SK-N-SH (cell line): ENCODE measurements at regions not wholly inside any gene's neighbourhood (a gene's known extent, or its start where the extent isn't known, plus 50 kb on each side); places are given as distances from the start of the nearest gene placed in this dataset.

ENCODE experiments used
- CTCF ChIA-PET: fragments of 300-600, 350-600 bp; formaldehyde crosslinking; extraction: SDS; loops from one replicate; lab custom pipeline; 2021; lab: Yijun Ruan, JAX
- POLR2A ChIA-PET: fragments of 350-600 bp; sonication (Branson Sonifier 250); formaldehyde crosslinking; extraction: SDS; loops from one replicate; lab custom pipeline; 2020; ENCODE audit warnings: antibody characterized with exemption, inconsistent platforms; lab: Yijun Ruan, JAX
- DNase-seq: peaks from one replicate; pipeline ENCODE4 v3.0.0; 2012
- H2AFZ ChIP-seq: fragments of 200-600 bp; sonication (generic); 2 replicates; pipeline ENCODE4 v1.8.1; 2016; ENCODE audit warnings: antibody characterized with exemption, mild to moderate bottlenecking, low read depth
- H3F3A ChIP-seq: fragments of 200-600 bp; sonication (generic); replicated peaks from 2 replicates; pipeline ENCODE3; 2016; ENCODE audit warnings: antibody characterized with exemption, mild to moderate bottlenecking; ENCODE audit not compliant: insufficient read depth
- H3K27ac ChIP-seq, 2 experiments: fragments of 200-500 bp in 1 of 2; fragments of 200-600 bp in 1 of 2; sonication (Bioruptor generic) in 1 of 2; sonication (generic), shearing (Covaris generic) in 1 of 2; 2 replicates each; pipeline versions ENCODE4 v1.5.1 to v1.6.1; 2014 to 2016; ENCODE audit warnings: low read depth in 2 of 2, inconsistent platforms in 1 of 2, low read length in 1 of 2, mild to moderate bottlenecking in 1 of 2, mixed read lengths in 1 of 2
- H3K27me3 ChIP-seq: fragments of 200-600 bp; sonication (generic), shearing (Covaris generic); 2 replicates; pipeline ENCODE4 v1.6.1; 2016; ENCODE audit warnings: mixed run types; ENCODE audit not compliant: insufficient read depth
- H3K36me3 ChIP-seq, 2 experiments: fragments of 200-500 bp in 1 of 2; fragments of 200-600 bp in 1 of 2; sonication (Bioruptor generic) in 1 of 2; sonication (generic) in 1 of 2; replicated peaks in 1 of 2; 2 replicates each; pipeline versions ENCODE3 to v1.5.1; 2014 to 2016; ENCODE audit warnings: low read length in 1 of 2, mild to moderate bottlenecking in 1 of 2; ENCODE audit not compliant: insufficient read depth in 2 of 2, control insufficient read depth in 1 of 2
- H3K4me1 ChIP-seq, 2 experiments: fragments of 200-500 bp in 1 of 2; fragments of 200-600 bp in 1 of 2; sonication (Bioruptor generic) in 1 of 2; sonication (generic), shearing (Covaris generic) in 1 of 2; 2 replicates each; pipeline versions ENCODE4 v1.5.1 to v1.6.1; 2014 to 2016; ENCODE audit warnings: low read depth in 1 of 2, low read length in 1 of 2, mixed run types in 1 of 2; ENCODE audit not compliant: insufficient read depth in 2 of 2, control insufficient read depth in 1 of 2
- H3K4me2 ChIP-seq: fragments of 200-600 bp; sonication (generic), shearing (Covaris generic); 2 replicates; pipeline ENCODE4 v1.6.1; 2017; ENCODE audit warnings: mixed run types
- H3K4me3 ChIP-seq, 2 experiments: fragments of 200-500 bp in 1 of 2; fragments of 200-600 bp in 1 of 2; sonication (Bioruptor generic) in 1 of 2; sonication (generic), shearing (Covaris generic) in 1 of 2; 2 replicates each; pipeline versions ENCODE4 v1.5.1 to v1.8.1; 2014 to 2016; ENCODE audit warnings: low read depth in 2 of 2, inconsistent platforms in 1 of 2, low read length in 1 of 2, mild to moderate bottlenecking in 1 of 2, mixed read lengths in 1 of 2, moderate library complexity in 1 of 2
- H3K79me2 ChIP-seq: fragments of 200-600 bp; sonication (generic); 2 replicates; pipeline ENCODE4 v1.8.1; 2017; ENCODE audit warnings: mild to moderate bottlenecking; ENCODE audit not compliant: insufficient read depth
- H3K9ac ChIP-seq: fragments of 200-600 bp; sonication (generic); 2 replicates; pipeline ENCODE4 v1.6.1; 2017; ENCODE audit warnings: mixed run types
- H3K9me2 ChIP-seq: fragments of 200-600 bp; sonication (generic); 2 replicates; pipeline ENCODE4 v1.6.1; 2017; ENCODE audit warnings: mixed run types
- H3K9me3 ChIP-seq: fragments of 200-600 bp; sonication (generic); 2 replicates; pipeline ENCODE4 v1.6.1; 2017; ENCODE audit warnings: mixed run types, mild to moderate bottlenecking, moderate library complexity
- H4K20me1 ChIP-seq: fragments of 200-600 bp; sonication (generic); 2 replicates; pipeline ENCODE4 v1.6.1; 2017; ENCODE audit warnings: mild to moderate bottlenecking, mixed run types; ENCODE audit not compliant: insufficient read depth
- ELF1 ChIP-seq: IDR thresholded peaks from 2 replicates; pipeline ENCODE4 v1.4.0; 2012
- EP300 ChIP-seq, 2 experiments: IDR thresholded peaks; 2 replicates each; pipeline versions ENCODE4 v1.4.0 to v1.6.1; 2012; ENCODE audit warnings: borderline replicate concordance in 1 of 2, low read depth in 1 of 2, low read length in 1 of 2
- EZH2phosphoT487 ChIP-seq: fragments of 200-600 bp; sonication (generic); IDR thresholded peaks from 2 replicates; pipeline ENCODE4 v1.6.1; 2017; ENCODE audit warnings: low read depth, mixed run types, mild to moderate bottlenecking, antibody characterized with exemption, moderate library complexity, borderline replicate concordance
- FOSL2 ChIP-seq: IDR thresholded peaks from 2 replicates; pipeline ENCODE4 v1.4.0; 2012; ENCODE audit warnings: low read depth, mild to moderate bottlenecking, moderate library complexity, borderline replicate concordance
- TAF1 ChIP-seq: IDR thresholded peaks from 2 replicates; pipeline ENCODE4 v1.6.1; 2012; ENCODE audit warnings: low read depth, mild to moderate bottlenecking, low read length, moderate library complexity, borderline replicate concordance
- YY1 ChIP-seq: IDR thresholded peaks from 2 replicates; pipeline ENCODE4 v1.4.0; 2012; ENCODE audit warnings: low read depth, mild to moderate bottlenecking
- TF ChIP-seq, protein P1 (sequence below): IDR thresholded peaks from 2 replicates; pipeline ENCODE4 v1.6.1; 2012; ENCODE audit warnings: mild to moderate bottlenecking, low read depth, low read length, moderate library complexity
- TF ChIP-seq, protein P2 (sequence below): IDR thresholded peaks from 2 replicates; pipeline ENCODE4 v1.4.0; 2012; ENCODE audit warnings: low read depth, borderline replicate concordance
- TF ChIP-seq, protein P3 (sequence below): IDR thresholded peaks from 2 replicates; pipeline ENCODE4; 2012
- TF ChIP-seq, protein P4 (sequence below): fragments of 150-350 bp; IDR thresholded peaks from 2 replicates; pipeline ENCODE4 v1.6.1; 2016; ENCODE audit warnings: mild to moderate bottlenecking, low read depth, low read length

DNA sequence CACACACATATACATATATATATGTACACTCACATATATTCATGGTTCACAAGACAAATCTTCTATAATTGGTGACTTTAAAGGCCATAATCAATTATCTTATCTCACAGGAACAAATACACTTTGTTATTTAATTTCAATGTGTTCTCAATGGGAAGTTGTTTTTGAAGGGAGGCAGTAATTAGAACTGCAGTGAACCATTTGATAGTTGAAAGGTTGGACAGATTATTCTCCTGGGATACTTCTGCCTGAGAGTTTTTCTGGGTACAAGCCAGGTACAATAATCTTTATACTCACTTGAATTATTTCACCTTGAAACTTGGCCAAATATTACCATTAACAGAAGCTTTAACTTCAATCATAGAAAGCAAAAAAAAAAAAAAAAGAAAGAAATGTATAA, 546.6 kb upstream of the LRRTM4 start:
- no peak for DNase-seq
- H3K4me3 ChIP-seq = no peak overlapping the region
- H3K4me2 ChIP-seq = no peak overlapping the region
- H3F3A ChIP-seq = no peaks in the 10 kb centered on the region
- no peaks in the 10 kb centered on the region; a peak in 2 of 4 replicates for H3K4me1 ChIP-seq
- H3K9ac ChIP-seq = no peak overlapping the region
- no peaks in the 10 kb centered on the region for H3K79me2 ChIP-seq
- no peaks in the 10 kb centered on the region for H3K36me3 ChIP-seq
- POLR2A ChIA-PET = no interaction called here
- TF ChIP-seq FOSL2 = no peak
- TF ChIP-seq YY1 = no peak
- TF ChIP-seq, protein P1, sequence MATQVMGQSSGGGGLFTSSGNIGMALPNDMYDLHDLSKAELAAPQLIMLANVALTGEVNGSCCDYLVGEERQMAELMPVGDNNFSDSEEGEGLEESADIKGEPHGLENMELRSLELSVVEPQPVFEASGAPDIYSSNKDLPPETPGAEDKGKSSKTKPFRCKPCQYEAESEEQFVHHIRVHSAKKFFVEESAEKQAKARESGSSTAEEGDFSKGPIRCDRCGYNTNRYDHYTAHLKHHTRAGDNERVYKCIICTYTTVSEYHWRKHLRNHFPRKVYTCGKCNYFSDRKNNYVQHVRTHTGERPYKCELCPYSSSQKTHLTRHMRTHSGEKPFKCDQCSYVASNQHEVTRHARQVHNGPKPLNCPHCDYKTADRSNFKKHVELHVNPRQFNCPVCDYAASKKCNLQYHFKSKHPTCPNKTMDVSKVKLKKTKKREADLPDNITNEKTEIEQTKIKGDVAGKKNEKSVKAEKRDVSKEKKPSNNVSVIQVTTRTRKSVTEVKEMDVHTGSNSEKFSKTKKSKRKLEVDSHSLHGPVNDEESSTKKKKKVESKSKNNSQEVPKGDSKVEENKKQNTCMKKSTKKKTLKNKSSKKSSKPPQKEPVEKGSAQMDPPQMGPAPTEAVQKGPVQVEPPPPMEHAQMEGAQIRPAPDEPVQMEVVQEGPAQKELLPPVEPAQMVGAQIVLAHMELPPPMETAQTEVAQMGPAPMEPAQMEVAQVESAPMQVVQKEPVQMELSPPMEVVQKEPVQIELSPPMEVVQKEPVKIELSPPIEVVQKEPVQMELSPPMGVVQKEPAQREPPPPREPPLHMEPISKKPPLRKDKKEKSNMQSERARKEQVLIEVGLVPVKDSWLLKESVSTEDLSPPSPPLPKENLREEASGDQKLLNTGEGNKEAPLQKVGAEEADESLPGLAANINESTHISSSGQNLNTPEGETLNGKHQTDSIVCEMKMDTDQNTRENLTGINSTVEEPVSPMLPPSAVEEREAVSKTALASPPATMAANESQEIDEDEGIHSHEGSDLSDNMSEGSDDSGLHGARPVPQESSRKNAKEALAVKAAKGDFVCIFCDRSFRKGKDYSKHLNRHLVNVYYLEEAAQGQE = no peak
- TF ChIP-seq, protein P2, sequence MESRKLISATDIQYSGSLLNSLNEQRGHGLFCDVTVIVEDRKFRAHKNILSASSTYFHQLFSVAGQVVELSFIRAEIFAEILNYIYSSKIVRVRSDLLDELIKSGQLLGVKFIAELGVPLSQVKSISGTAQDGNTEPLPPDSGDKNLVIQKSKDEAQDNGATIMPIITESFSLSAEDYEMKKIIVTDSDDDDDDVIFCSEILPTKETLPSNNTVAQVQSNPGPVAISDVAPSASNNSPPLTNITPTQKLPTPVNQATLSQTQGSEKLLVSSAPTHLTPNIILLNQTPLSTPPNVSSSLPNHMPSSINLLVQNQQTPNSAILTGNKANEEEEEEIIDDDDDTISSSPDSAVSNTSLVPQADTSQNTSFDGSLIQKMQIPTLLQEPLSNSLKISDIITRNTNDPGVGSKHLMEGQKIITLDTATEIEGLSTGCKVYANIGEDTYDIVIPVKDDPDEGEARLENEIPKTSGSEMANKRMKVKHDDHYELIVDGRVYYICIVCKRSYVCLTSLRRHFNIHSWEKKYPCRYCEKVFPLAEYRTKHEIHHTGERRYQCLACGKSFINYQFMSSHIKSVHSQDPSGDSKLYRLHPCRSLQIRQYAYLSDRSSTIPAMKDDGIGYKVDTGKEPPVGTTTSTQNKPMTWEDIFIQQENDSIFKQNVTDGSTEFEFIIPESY = no peak
- TF ChIP-seq ELF1 = no peak
- no peak for TF ChIP-seq TAF1
- TF ChIP-seq, protein P3, sequence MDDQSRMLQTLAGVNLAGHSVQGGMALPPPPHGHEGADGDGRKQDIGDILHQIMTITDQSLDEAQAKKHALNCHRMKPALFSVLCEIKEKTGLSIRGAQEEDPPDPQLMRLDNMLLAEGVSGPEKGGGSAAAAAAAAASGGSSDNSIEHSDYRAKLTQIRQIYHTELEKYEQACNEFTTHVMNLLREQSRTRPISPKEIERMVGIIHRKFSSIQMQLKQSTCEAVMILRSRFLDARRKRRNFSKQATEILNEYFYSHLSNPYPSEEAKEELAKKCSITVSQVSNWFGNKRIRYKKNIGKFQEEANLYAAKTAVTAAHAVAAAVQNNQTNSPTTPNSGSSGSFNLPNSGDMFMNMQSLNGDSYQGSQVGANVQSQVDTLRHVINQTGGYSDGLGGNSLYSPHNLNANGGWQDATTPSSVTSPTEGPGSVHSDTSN = no peak
- TF ChIP-seq EZH2phosphoT487 = no peak
- TF ChIP-seq EP300 (IDR thresholded peaks at IDR 0.05; ENCODE audit: borderline replicate concordance in 1 of 2, low read depth in 1 of 2, low read length in 1 of 2) = no peak
- TF ChIP-seq, protein P4, sequence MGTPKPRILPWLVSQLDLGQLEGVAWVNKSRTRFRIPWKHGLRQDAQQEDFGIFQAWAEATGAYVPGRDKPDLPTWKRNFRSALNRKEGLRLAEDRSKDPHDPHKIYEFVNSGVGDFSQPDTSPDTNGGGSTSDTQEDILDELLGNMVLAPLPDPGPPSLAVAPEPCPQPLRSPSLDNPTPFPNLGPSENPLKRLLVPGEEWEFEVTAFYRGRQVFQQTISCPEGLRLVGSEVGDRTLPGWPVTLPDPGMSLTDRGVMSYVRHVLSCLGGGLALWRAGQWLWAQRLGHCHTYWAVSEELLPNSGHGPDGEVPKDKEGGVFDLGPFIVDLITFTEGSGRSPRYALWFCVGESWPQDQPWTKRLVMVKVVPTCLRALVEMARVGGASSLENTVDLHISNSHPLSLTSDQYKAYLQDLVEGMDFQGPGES = no peak
- H3K9me3 ChIP-seq = no peaks in the 10 kb centered on the region
- no peaks in the 10 kb centered on the region for H3K27me3 ChIP-seq
- CTCF ChIA-PET = no interaction called here
- no peak overlapping the region for H2AFZ ChIP-seq
- no peaks in the 10 kb centered on the region for H3K9me2 ChIP-seq
- H4K20me1 ChIP-seq = no peaks in the 10 kb centered on the region
- H3K27ac ChIP-seq = no peak overlapping the region
